Nephron progenitor cell (in vitro differentiated cells): ENCODE measurements at regions not wholly inside any gene's neighbourhood (a gene's known extent, or its start where the extent isn't known, plus 50 kb on each side); places are given as distances from the start of the nearest gene placed in this dataset.
"Not testable (repeated sequence)": the region's sequence is repeated elsewhere in the genome, so short reads cannot be mapped to it uniquely, and the experiment has no call there.

Experiments
- DNase-seq: peaks from one replicate; pipeline ENCODE4 v3.0.0; 2021
- H3K27ac Mint-ChIP-seq: 2 replicates; pipeline ENCODE4 v1.8.0; 2021; ENCODE audit warnings: mild to moderate bottlenecking, moderate library complexity, mixed read lengths
- H3K27me3 Mint-ChIP-seq: 2 replicates; pipeline ENCODE4 v1.8.0; 2021; ENCODE audit warnings: mild to moderate bottlenecking, low read depth, mixed read lengths; ENCODE audit not compliant: poor library complexity
- H3K36me3 Mint-ChIP-seq: 2 replicates; pipeline ENCODE4 v1.8.0; 2021; ENCODE audit warnings: low read depth, mixed read lengths
- H3K4me1 Mint-ChIP-seq: 2 replicates; pipeline ENCODE4 v1.8.0; 2021; ENCODE audit warnings: mixed read lengths
- H3K4me3 Mint-ChIP-seq: 2 replicates; pipeline ENCODE4 v1.8.0; 2021; ENCODE audit warnings: mild to moderate bottlenecking, moderate library complexity, mixed read lengths
- H3K9me3 Mint-ChIP-seq: 2 replicates; pipeline ENCODE4 v1.8.0; 2021; ENCODE audit warnings: mild to moderate bottlenecking, moderate library complexity, mixed read lengths
- CTCF ChIP-seq: fragments of 200-600 bp; sonication (generic); IDR thresholded peaks from 2 replicates; pipeline ENCODE4 v1.5.0; 2021; ENCODE audit warnings: antibody characterized with exemption

- not testable (repeated sequence) for H3K4me3 Mint-ChIP-seq, H3K27me3 Mint-ChIP-seq, H3K4me1 Mint-ChIP-seq, H3K27ac Mint-ChIP-seq, H3K36me3 Mint-ChIP-seq, DNase-seq
- H3K9me3 Mint-ChIP-seq = peaks cover 79% of the 10 kb centered on the region
Observed at GRCh38 chr15:20304282-20305014, 237.2 kb downstream of the GOLGA6L6 start.

- H3K36me3 Mint-ChIP-seq, H3K27ac Mint-ChIP-seq, DNase-seq, H3K4me3 Mint-ChIP-seq, H3K4me1 Mint-ChIP-seq, H3K27me3 Mint-ChIP-seq: not testable (repeated sequence)
- peaks cover 88% of the 10 kb centered on the region for H3K9me3 Mint-ChIP-seq
Observed at GRCh38 chr15:20303248-20304171, 238.1 kb downstream of the GOLGA6L6 start.

DNA sequence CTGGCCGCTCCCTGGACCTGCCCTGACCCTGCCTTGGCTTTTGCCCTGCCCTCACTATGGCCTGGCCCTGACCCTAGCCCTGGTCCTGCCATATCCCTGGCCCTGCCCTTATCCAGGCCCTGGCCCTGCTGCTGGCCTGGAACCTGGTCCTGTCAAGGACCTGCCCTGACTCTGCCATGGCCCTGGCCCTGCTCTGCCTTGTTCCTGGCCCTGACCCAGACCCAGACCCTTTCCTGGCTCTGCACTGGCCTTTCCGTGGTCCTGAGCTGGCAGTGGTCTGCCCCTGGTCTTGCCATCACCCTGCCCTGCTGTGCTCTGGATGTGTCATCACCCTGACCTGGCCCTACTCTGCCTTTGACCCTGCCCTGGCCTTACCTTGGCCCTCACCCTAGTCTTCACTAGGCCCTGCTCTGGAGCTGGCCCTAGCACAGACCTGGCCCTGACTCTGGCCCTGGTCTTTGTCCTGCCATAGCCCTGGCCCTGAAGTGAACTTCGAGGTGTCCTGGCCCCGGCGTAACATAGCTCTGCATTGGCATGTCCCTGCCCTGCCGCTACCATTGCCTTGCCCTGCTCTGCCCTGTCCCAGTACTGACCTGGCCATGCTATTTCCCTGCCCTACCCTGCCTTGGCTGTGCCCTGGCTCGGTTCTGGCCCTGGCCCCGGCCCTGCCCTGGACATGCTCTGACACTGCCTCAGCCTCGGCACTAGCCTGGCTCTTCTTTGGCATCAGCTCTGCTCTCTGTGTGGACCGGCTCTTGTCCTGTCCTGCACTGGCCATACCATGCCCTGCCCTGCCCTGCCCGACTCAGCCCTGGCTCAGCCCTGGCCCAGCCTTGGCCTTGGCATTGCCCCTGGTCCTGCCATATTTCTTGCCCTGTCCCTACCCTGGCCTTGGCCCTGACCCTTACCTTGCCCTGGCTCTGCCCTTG, 239.2 kb downstream of the GOLGA6L6 start:
- not testable (repeated sequence) for DNase-seq, H3K4me1 Mint-ChIP-seq, H3K36me3 Mint-ChIP-seq, H3K27me3 Mint-ChIP-seq, H3K27ac Mint-ChIP-seq, H3K4me3 Mint-ChIP-seq
- H3K9me3 Mint-ChIP-seq = peaks cover 98% of the 10 kb centered on the region

DNA sequence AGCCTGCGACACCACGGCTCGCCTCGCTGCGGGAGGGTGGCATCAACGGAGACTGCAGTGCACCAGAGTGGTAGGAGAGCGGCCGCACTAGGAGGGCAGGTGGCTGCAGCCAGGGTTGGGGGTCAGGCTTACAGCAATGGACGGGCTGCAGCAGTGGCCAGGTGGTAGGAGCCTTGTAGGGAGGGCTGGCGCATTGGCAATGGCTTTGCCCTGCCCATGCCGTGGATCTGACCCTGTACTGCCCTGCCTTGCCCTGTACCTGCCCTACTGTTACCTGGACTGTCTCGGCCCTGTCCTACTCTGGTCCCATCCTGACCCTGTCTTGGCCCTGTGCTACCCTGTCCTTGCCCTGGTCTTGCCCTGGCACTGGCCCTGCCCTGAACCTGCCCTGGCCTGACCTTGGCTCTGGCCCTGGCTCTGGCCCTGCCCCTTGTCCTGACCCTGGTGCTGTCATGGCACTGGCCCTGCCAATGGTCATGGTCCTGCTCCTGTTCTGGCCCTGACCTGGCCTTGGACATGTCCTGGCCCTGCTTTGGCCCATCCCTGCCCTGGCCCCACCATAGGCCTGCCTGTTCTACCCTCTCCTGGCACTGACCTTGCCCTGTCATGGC, 240.0 kb downstream of the GOLGA6L6 start:
- not testable (repeated sequence) for H3K27ac Mint-ChIP-seq, H3K36me3 Mint-ChIP-seq, H3K27me3 Mint-ChIP-seq, DNase-seq, H3K4me1 Mint-ChIP-seq, H3K4me3 Mint-ChIP-seq
- peaks cover 98% of the 10 kb centered on the region for H3K9me3 Mint-ChIP-seq

DNA sequence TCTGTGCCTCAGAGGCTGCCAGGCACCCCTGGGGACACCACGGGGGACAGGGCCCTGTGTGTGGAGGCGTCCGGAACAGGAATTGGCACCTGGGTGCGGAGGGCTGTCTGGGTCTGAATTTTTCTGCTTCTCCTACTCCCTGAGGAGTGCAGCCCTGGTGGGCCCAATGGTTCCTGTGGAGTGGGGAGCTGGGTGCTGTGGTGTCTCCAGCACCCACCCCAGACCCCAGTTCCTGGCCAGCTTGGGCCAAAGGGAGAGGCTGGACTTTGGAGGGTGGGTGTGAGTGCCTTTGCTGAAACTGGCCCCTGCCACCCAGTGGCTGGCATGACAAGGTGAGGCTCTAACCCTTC, 240.6 kb downstream of the GOLGA6L6 start:
- DNase-seq, H3K27me3 Mint-ChIP-seq, H3K4me1 Mint-ChIP-seq, H3K36me3 Mint-ChIP-seq, H3K4me3 Mint-ChIP-seq, H3K27ac Mint-ChIP-seq: not testable (repeated sequence)
- H3K9me3 Mint-ChIP-seq = peaks cover 98% of the 10 kb centered on the region

DNA sequence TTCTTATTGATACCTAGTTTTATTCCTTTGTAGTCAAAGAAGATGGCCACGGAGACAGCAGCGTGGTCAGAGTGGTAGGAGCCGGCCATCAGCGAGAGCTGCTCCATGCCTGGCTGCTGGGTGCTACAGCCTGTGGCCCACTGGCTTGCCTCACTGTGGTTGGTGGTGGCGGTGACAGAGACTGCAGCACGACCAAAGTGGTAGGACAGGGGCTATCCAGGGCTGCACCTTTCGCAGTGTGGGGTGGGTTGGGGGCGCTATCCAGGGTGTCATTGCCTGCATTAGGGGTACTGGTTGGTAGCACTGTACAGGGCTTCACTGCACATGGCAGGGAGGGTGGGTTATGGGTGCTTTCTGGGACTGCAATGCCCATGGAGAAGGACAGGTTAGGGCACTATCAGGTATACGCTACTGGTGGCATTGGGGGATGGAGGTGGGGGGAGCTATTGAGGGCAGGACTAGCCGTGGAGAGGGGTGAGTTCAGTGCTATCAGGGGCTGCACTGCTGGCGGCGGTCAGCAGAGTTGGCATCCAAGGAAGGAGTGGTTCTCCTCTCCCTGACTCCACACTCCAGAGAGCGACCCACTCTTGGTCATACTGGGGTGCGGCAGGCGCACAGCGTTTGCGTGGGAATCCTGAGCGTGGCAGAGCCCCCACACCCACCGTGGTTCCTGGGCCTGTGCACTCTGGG, 241.1 kb downstream of the GOLGA6L6 start:
- H3K9me3 Mint-ChIP-seq = peaks cover 100% of the 10 kb centered on the region
- DNase-seq, H3K4me1 Mint-ChIP-seq, H3K4me3 Mint-ChIP-seq, H3K27me3 Mint-ChIP-seq, H3K27ac Mint-ChIP-seq, H3K36me3 Mint-ChIP-seq: not testable (repeated sequence)

DNA sequence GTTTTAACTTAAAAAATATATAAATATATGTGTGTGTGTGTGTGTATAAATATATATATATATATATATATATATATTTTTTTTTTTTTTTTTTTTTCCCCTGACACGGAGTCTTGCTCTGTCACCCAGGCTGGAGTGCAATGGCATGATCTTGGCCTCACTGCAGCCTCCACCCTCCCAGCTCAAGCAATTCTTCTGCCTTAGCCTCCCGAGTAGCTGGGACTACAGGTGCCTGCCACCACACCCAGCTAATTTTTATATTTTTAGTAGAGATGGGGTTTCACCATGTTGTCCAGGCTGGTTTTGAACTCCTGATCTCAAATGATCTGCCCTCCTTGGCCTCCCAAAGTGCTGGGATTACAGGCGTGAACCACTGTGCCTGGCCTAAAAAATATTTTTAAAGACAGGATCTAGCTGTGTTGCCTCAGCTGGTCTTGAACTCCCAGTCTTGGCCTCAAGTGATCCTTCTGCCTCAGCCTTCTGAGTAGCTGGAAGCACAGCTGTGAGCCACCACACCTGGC, 243.9 kb downstream of the GOLGA6L6 start:
- not testable (repeated sequence) for H3K27ac Mint-ChIP-seq, H3K4me1 Mint-ChIP-seq, H3K36me3 Mint-ChIP-seq, H3K4me3 Mint-ChIP-seq, H3K27me3 Mint-ChIP-seq, DNase-seq
- peaks cover 75% of the 10 kb centered on the region for H3K9me3 Mint-ChIP-seq

- H3K27ac Mint-ChIP-seq, DNase-seq, H3K27me3 Mint-ChIP-seq, H3K4me3 Mint-ChIP-seq, H3K4me1 Mint-ChIP-seq, H3K36me3 Mint-ChIP-seq: not testable (repeated sequence)
- H3K9me3 Mint-ChIP-seq = peaks cover 61% of the 10 kb centered on the region
Observed at GRCh38 chr15:20296261-20296660, 245.3 kb downstream of the GOLGA6L6 start.

- no peak for DNase-seq
- TF ChIP-seq CTCF = no peak
- Mint-ChIP-seq H3K36me3 (no peaks in the 10 kb centered on the region), H3K4me1 (no peaks in the 10 kb centered on the region), H3K27me3 (no peaks in the 10 kb centered on the region), H3K4me3 (no peak overlapping the region), H3K27ac (no peak overlapping the region), H3K9me3 (peaks cover 52% of the 10 kb centered on the region)
Observed at GRCh38 chr15:20295238-20295811, 246.3 kb downstream of the GOLGA6L6 start.
